A549 (cell line): ENCODE measurements at regions not wholly inside any gene's neighbourhood (a gene's known extent, or its start where the extent isn't known, plus 50 kb on each side); places are given as distances from the start of the nearest gene placed in this dataset.
"Not testable (repeated sequence)": the region's sequence is repeated elsewhere in the genome, so short reads cannot be mapped to it uniquely, and the experiment has no call there.

ENCODE experiments used
- ATAC-seq, 2 experiments: fragments of 200-7000 bp in 1 of 2; fragments of >200 bp in 1 of 2; cut with Nextera tagmentation in 1 of 2; cut with Tn5 transposase in 1 of 2; 3 replicates each; pipeline versions ENCODE4 v1.8.0 to v1.9.1; 2018 to 2020; ENCODE audit warnings: mild to moderate bottlenecking in 1 of 2, moderate library complexity in 1 of 2
- CTCF ChIA-PET: fragments of 300-600 bp; sonication (Branson Sonifier 250); formaldehyde crosslinking; extraction: SDS; loops from one replicate; lab custom pipeline; 2021; ENCODE audit warnings: antibody characterized with exemption, inconsistent platforms; lab: Yijun Ruan, JAX
- POLR2A ChIA-PET: fragments of 350-600 bp; formaldehyde crosslinking; extraction: SDS; loops from one replicate; lab custom pipeline; 2021; ENCODE audit warnings: antibody characterized with exemption, inconsistent platforms; lab: Yijun Ruan, JAX
- DNase-seq, 2 experiments: peaks; one replicate each; pipeline versions ENCODE4 v3.0.0 to v3.0.0-alpha.2; 2011 to 2016; ENCODE audit warnings: low read depth in 1 of 2, low spot score in 1 of 2
- FAIRE-seq: peaks from 2 replicates; lab custom pipeline; 2011; peaks lifted over from hg19 to GRCh38; lab: Jason Lieb, UNC
- H3K27ac ChIP-seq, 2 experiments: fragments of >200 bp; sonication (Bioruptor Twin); formaldehyde crosslinking; 3 replicates each; pipeline ENCODE4 v1.5.1; 2016 to 2017
- H3K4me1 ChIP-seq: fragments of >200 bp; sonication (Bioruptor Twin); formaldehyde crosslinking; 3 replicates; pipeline ENCODE4 v1.6.1; 2016
- H3K4me2 ChIP-seq: fragments of >200 bp; sonication (Bioruptor Twin); formaldehyde crosslinking; 3 replicates; pipeline ENCODE4 v1.6.1; 2016
- H3K4me3 ChIP-seq: fragments of >200 bp; sonication (Bioruptor Twin); formaldehyde crosslinking; 3 replicates; pipeline ENCODE4 v1.5.1; 2016
- H3K9me3 ChIP-seq: fragments of >200 bp; sonication (Bioruptor Twin); formaldehyde crosslinking; 3 replicates; pipeline ENCODE4 v1.6.1; 2016
- WGBS: methylation state at CpG from one replicate; pipeline ENCODE4 v1.1.6; 2017; ENCODE audit errors: missing lambda C conversion rate; 5-methylcytosine and 5-hydroxymethylcytosine counted together

- POLR2A ChIA-PET, FAIRE-seq, H3K27ac ChIP-seq, H3K9me3 ChIP-seq, H3K4me1 ChIP-seq, DNase-seq, H3K4me2 ChIP-seq, H3K4me3 ChIP-seq, ATAC-seq, CTCF ChIA-PET: not testable (repeated sequence)
- no CpG with 5 or more reads among the region's 3 CpGs for WGBS
Measured at GRCh38 chr1:149360351-149360750, 114.5 kb upstream of the NBPF19 start.

- DNase-seq, H3K4me2 ChIP-seq, H3K27ac ChIP-seq, H3K9me3 ChIP-seq, ATAC-seq, POLR2A ChIA-PET, H3K4me1 ChIP-seq, CTCF ChIA-PET, H3K4me3 ChIP-seq, FAIRE-seq: not testable (repeated sequence)
- no CpG with 5 or more reads among the region's 2 CpGs for WGBS
Measured at GRCh38 chr1:149361310-149361709, 113.5 kb upstream of the NBPF19 start.

- DNase-seq, H3K9me3 ChIP-seq, H3K4me1 ChIP-seq, H3K4me3 ChIP-seq, CTCF ChIA-PET, H3K27ac ChIP-seq, FAIRE-seq, H3K4me2 ChIP-seq, ATAC-seq, POLR2A ChIA-PET: not testable (repeated sequence)
- no CpG with 5 or more reads among the region's 1 CpG for WGBS
Measured at GRCh38 chr1:149364188-149364981, 110.5 kb upstream of the NBPF19 start.

- H3K9me3 ChIP-seq, H3K27ac ChIP-seq, H3K4me2 ChIP-seq, DNase-seq, CTCF ChIA-PET, FAIRE-seq, H3K4me3 ChIP-seq, H3K4me1 ChIP-seq, ATAC-seq, POLR2A ChIA-PET: not testable (repeated sequence)
- WGBS: 95% methylated on average over 1 of the region's 1 CpG
Measured at GRCh38 chr1:149366402-149366801, 108.4 kb upstream of the NBPF19 start.

GRCh38 chr1:149367472-149368044 is 107.3 kb upstream of the NBPF19 start:
- ATAC-seq, H3K27ac ChIP-seq, CTCF ChIA-PET, POLR2A ChIA-PET, H3K4me2 ChIP-seq, H3K4me1 ChIP-seq, DNase-seq, H3K9me3 ChIP-seq, H3K4me3 ChIP-seq, FAIRE-seq: not testable (repeated sequence)
- 15% methylated on average over 2 of the region's 3 CpGs for WGBS

- CTCF ChIA-PET, DNase-seq, POLR2A ChIA-PET, H3K4me3 ChIP-seq, H3K9me3 ChIP-seq, H3K27ac ChIP-seq, H3K4me2 ChIP-seq, ATAC-seq, H3K4me1 ChIP-seq, FAIRE-seq: not testable (repeated sequence)
- WGBS: 29% methylated on average over 1 of the region's 1 CpG
Measured at GRCh38 chr1:149368337-149368736, 106.5 kb upstream of the NBPF19 start.

- peak; percentile 79 to 82; a peak in 5 of 6 replicates for ATAC-seq
- WGBS: no CpG with 5 or more reads among the region's 1 CpG
Measured at GRCh38 chr1:149369081-149369480, 105.8 kb upstream of the NBPF19 start.

GRCh38 chr1:149371955-149372354 is 102.9 kb upstream of the NBPF19 start:
- H3K27ac ChIP-seq, ATAC-seq, POLR2A ChIA-PET, H3K4me1 ChIP-seq, DNase-seq, H3K4me3 ChIP-seq, FAIRE-seq, H3K4me2 ChIP-seq, H3K9me3 ChIP-seq, CTCF ChIA-PET: not testable (repeated sequence)
- WGBS: 30% methylated on average over 2 of the region's 4 CpGs

More at GRCh38 chr1:149369081-149369480, 105.8 kb upstream of the NBPF19 start:
- POLR2A ChIA-PET, FAIRE-seq, H3K4me2 ChIP-seq, H3K27ac ChIP-seq, H3K9me3 ChIP-seq, H3K4me3 ChIP-seq, CTCF ChIA-PET, H3K4me1 ChIP-seq, DNase-seq: not testable (repeated sequence)

- H3K4me3 ChIP-seq, ATAC-seq, POLR2A ChIA-PET, H3K9me3 ChIP-seq, H3K4me1 ChIP-seq, CTCF ChIA-PET, H3K27ac ChIP-seq, H3K4me2 ChIP-seq, DNase-seq, FAIRE-seq: not testable (repeated sequence)
- 81% methylated on average over 3 of the region's 3 CpGs for WGBS
Measured at GRCh38 chr1:149378462-149378861, 96.4 kb upstream of the NBPF19 start.
